Neural progenitor cell (in vitro differentiated cells): ENCODE measurements at regions not wholly inside any gene's neighbourhood (a gene's known extent, or its start where the extent isn't known, plus 50 kb on each side); places are given as distances from the start of the nearest gene placed in this dataset.

Experiments used
- DNase-seq: peaks from one replicate; pipeline ENCODE4 v3.0.0-alpha.2; 2016; ENCODE audit warnings: low spot score
- H2AFZ ChIP-seq: fragments of 200-600 bp; sonication (generic); replicated peaks from 2 replicates; pipeline ENCODE4 v1.6.1; 2016; ENCODE audit warnings: antibody characterized with exemption
- H3F3A ChIP-seq: fragments of 200-600 bp; sonication (generic); 2 replicates; pipeline ENCODE4 v1.6.1; 2016; ENCODE audit warnings: antibody characterized with exemption, low read depth
- H3K27ac ChIP-seq: fragments of 200-600 bp; sonication (generic); 2 replicates; pipeline ENCODE4 v1.5.1; 2016; ENCODE audit warnings: mild to moderate bottlenecking
- H3K27me3 ChIP-seq: fragments of 200-600 bp; sonication (generic); 2 replicates; pipeline ENCODE4 v1.6.1; 2016; ENCODE audit warnings: mild to moderate bottlenecking, moderate library complexity
- H3K36me3 ChIP-seq: fragments of 200-600 bp; sonication (generic); 2 replicates; pipeline ENCODE4 v1.5.1; 2016
- H3K4me1 ChIP-seq: fragments of 200-600 bp; sonication (generic); 2 replicates; pipeline ENCODE4 v1.6.1; 2016; ENCODE audit warnings: mixed run types
- H3K4me2 ChIP-seq: fragments of 200-600 bp; sonication (generic); 2 replicates; pipeline ENCODE4 v1.6.1; 2016
- H3K4me3 ChIP-seq: fragments of 200-600 bp; sonication (generic); 2 replicates; pipeline ENCODE4 v1.5.1; 2016
- H3K79me2 ChIP-seq: fragments of 200-600 bp; sonication (generic); 2 replicates; pipeline ENCODE4 v1.6.1; 2016; ENCODE audit warnings: low read depth
- H3K9ac ChIP-seq: fragments of 200-600 bp; sonication (generic); 2 replicates; pipeline ENCODE4 v1.6.1; 2016
- H3K9me3 ChIP-seq: fragments of 200-600 bp; sonication (generic); 2 replicates; pipeline ENCODE4 v1.5.1; 2016; ENCODE audit warnings: low read depth
- H4K20me1 ChIP-seq: fragments of 200-600 bp; sonication (generic); 2 replicates; pipeline ENCODE4 v1.6.1; 2016; ENCODE audit warnings: low read depth
- H3K27ac Mint-ChIP-seq: 3 replicates; pipeline ENCODE4 v1.8.0; 2021; ENCODE audit warnings: mixed read lengths
- H3K27me3 Mint-ChIP-seq: 2 replicates; pipeline ENCODE4 v1.8.0; 2022; ENCODE audit warnings: low read depth, mild to moderate bottlenecking, inconsistent platforms, moderate library complexity, mixed read lengths; ENCODE audit not compliant: insufficient read depth
- H3K36me3 Mint-ChIP-seq: 3 replicates; pipeline ENCODE4 v1.8.0; 2021; ENCODE audit warnings: mixed read lengths
- H3K4me1 Mint-ChIP-seq: 3 replicates; pipeline ENCODE4 v1.8.0; 2021; ENCODE audit warnings: mixed read lengths
- H3K4me3 Mint-ChIP-seq: 3 replicates; pipeline ENCODE4 v1.8.0; 2021; ENCODE audit warnings: mild to moderate bottlenecking, moderate library complexity, mixed read lengths
- H3K9me3 Mint-ChIP-seq: 3 replicates; pipeline ENCODE4 v1.8.0; 2020; ENCODE audit warnings: mixed read lengths
- CTCF ChIP-seq: fragments of 200-600 bp; sonication (generic); IDR thresholded peaks from 2 replicates; pipeline ENCODE4 v1.5.1; 2017; ENCODE audit warnings: antibody characterized with exemption, mild to moderate bottlenecking
- EZH2 ChIP-seq: fragments of 200-600 bp; sonication (generic); IDR thresholded peaks from 2 replicates; pipeline ENCODE4 v1.6.1; 2017; ENCODE audit warnings: antibody characterized with exemption, mild to moderate bottlenecking, moderate library complexity
- EZH2phosphoT487 ChIP-seq: fragments of 200-600 bp; sonication (generic); IDR thresholded peaks from 2 replicates; pipeline ENCODE4 v1.6.1; 2017; ENCODE audit warnings: antibody characterized with exemption

- H3K4me1 ChIP-seq: peaks cover 17% of the 10 kb centered on the region
- no peaks in the 10 kb centered on the region for H3K9me3 ChIP-seq
- no peaks in the 10 kb centered on the region for H3K36me3 Mint-ChIP-seq
- H3K4me3 ChIP-seq: no peak overlapping the region
- H3K36me3 ChIP-seq: no peaks in the 10 kb centered on the region
- H3K4me3 Mint-ChIP-seq: no peak overlapping the region
- no peaks in the 10 kb centered on the region for H3K27me3 Mint-ChIP-seq
- peak overlapping the region; percentile 58 for H3K27ac Mint-ChIP-seq
- no peak overlapping the region for H3K9ac ChIP-seq
- no peaks in the 10 kb centered on the region for H3K79me2 ChIP-seq
- no peaks in the 10 kb centered on the region for H3K27me3 ChIP-seq
- DNase-seq: no peak
- no peak overlapping the region for H3K4me2 ChIP-seq
- H3F3A ChIP-seq: no peaks in the 10 kb centered on the region
- no peaks in the 10 kb centered on the region for H3K9me3 Mint-ChIP-seq
- peaks cover 24% of the 10 kb centered on the region for H3K4me1 Mint-ChIP-seq
- no peak overlapping the region for H3K27ac ChIP-seq
- no peaks in the 10 kb centered on the region for H4K20me1 ChIP-seq
- TF ChIP-seq EZH2phosphoT487: no peak
- no peak for TF ChIP-seq CTCF
- no peak for TF ChIP-seq EZH2
- no peak overlapping the region for H2AFZ ChIP-seq
These were observed 153.5 kb downstream of the ZNF608 start for GRCh38 chr5:124592891-124593290.

GRCh38 chr5:124591583-124591982 lies 154.9 kb downstream of the ZNF608 start:
- no peak overlapping the region for H2AFZ ChIP-seq
- no peaks in the 10 kb centered on the region for H3K36me3 ChIP-seq
- no peaks in the 10 kb centered on the region for H3K27me3 ChIP-seq
- Mint-ChIP-seq H3K36me3 (peaks cover 2% of the 10 kb centered on the region), H3K27me3 (no peaks in the 10 kb centered on the region), H3K9me3 (peaks cover 7% of the 10 kb centered on the region), H3K4me1 (peaks cover 19% of the 10 kb centered on the region), H3K4me3 (no peak overlapping the region), H3K27ac (no peak overlapping the region)
- H4K20me1 ChIP-seq: no peaks in the 10 kb centered on the region
- no peak overlapping the region for H3K4me2 ChIP-seq
- no peak for DNase-seq
- H3K9me3 ChIP-seq: no peaks in the 10 kb centered on the region
- no peak overlapping the region for H3K9ac ChIP-seq
- no peaks in the 10 kb centered on the region for H3F3A ChIP-seq
- peaks cover 5% of the 10 kb centered on the region for H3K4me1 ChIP-seq
- H3K79me2 ChIP-seq: no peaks in the 10 kb centered on the region
- no peak overlapping the region for H3K4me3 ChIP-seq
- no peak overlapping the region for H3K27ac ChIP-seq
- TF ChIP-seq EZH2phosphoT487 (no peak), CTCF (no peak), EZH2 (no peak)

GRCh38 chr5:124590686-124591085 lies 155.8 kb downstream of the ZNF608 start:
- Mint-ChIP-seq H3K9me3 (peaks cover 13% of the 10 kb centered on the region), H3K4me1 (peaks cover 18% of the 10 kb centered on the region)
- TF ChIP-seq EZH2 (no peak), CTCF (no peak), EZH2phosphoT487 (no peak)

More at GRCh38 chr5:124590686-124591085, 155.8 kb downstream of the ZNF608 start:
- H3K36me3 Mint-ChIP-seq: peaks cover 4% of the 10 kb centered on the region
- Histone ChIP-seq H3F3A (no peaks in the 10 kb centered on the region), H2AFZ (no peak overlapping the region), H3K9me3 (peaks cover 5% of the 10 kb centered on the region), H3K4me3 (no peak overlapping the region), H4K20me1 (no peaks in the 10 kb centered on the region), H3K79me2 (no peaks in the 10 kb centered on the region), H3K4me1 (peaks cover 5% of the 10 kb centered on the region), H3K27me3 (no peaks in the 10 kb centered on the region), H3K4me2 (no peak overlapping the region), H3K9ac (no peak overlapping the region), H3K27ac (no peak overlapping the region), H3K36me3 (no peaks in the 10 kb centered on the region)
- no peak overlapping the region for H3K4me3 Mint-ChIP-seq
- no peak overlapping the region for H3K27ac Mint-ChIP-seq
- H3K27me3 Mint-ChIP-seq: peaks cover 3% of the 10 kb centered on the region
- no peak for DNase-seq
